Right atrium auricular region (tissue), 2 donors: ENCODE measurements at regions not wholly inside any gene's neighbourhood (a gene's known extent, or its start where the extent isn't known, plus 50 kb on each side); places are given as distances from the start of the nearest gene placed in this dataset.

ENCODE experiments used
- DNase-seq: peaks from one replicate; pipeline ENCODE4 v3.0.0-alpha.2; 2019; ENCODE audit warnings: low spot score
- H3K27ac ChIP-seq, 2 donors: fragments of 200-600 bp; sonication (generic); 1 replicate in 1 of 2; 2 replicates in 1 of 2; pipeline ENCODE4 v1.5.1; 2016 to 2019
- H3K27me3 ChIP-seq, 2 donors: fragments of 200-600 bp; sonication (generic); one replicate each; pipeline versions ENCODE4 v1.5.1 to v1.6.0; 2017 to 2019
- H3K36me3 ChIP-seq: fragments of 200-600 bp; sonication (generic); one replicate; pipeline ENCODE4 v1.5.1; 2016
- H3K4me1 ChIP-seq, 2 donors: fragments of 200-600 bp; sonication (generic); one replicate each; pipeline versions ENCODE4 v1.5.1 to v1.6.0; 2017 to 2019
- H3K4me3 ChIP-seq, 2 donors: fragments of 200-600 bp; sonication (generic); 1 replicate in 1 of 2; 2 replicates in 1 of 2; pipeline ENCODE4 v1.5.1; 2017 to 2019; ENCODE audit warnings: mild to moderate bottlenecking in 1 of 2, moderate library complexity in 1 of 2
- H3K9me3 ChIP-seq, 2 donors: fragments of 200-600 bp; sonication (generic); one replicate each; pipeline ENCODE4 v1.5.1; 2019
- TF ChIP-seq, protein P1 (sequence below), 2 donors: fragments of 200-600 bp; sonication (generic); IDR thresholded peaks; one replicate each; pipeline ENCODE4 v1.5.1; 2019; ENCODE audit warnings: antibody characterized with exemption in 2 of 2

- no peaks in the 10 kb centered on the region for H3K9me3 ChIP-seq
- H3K27me3 ChIP-seq = no peaks in the 10 kb centered on the region
- TF ChIP-seq, protein P1, sequence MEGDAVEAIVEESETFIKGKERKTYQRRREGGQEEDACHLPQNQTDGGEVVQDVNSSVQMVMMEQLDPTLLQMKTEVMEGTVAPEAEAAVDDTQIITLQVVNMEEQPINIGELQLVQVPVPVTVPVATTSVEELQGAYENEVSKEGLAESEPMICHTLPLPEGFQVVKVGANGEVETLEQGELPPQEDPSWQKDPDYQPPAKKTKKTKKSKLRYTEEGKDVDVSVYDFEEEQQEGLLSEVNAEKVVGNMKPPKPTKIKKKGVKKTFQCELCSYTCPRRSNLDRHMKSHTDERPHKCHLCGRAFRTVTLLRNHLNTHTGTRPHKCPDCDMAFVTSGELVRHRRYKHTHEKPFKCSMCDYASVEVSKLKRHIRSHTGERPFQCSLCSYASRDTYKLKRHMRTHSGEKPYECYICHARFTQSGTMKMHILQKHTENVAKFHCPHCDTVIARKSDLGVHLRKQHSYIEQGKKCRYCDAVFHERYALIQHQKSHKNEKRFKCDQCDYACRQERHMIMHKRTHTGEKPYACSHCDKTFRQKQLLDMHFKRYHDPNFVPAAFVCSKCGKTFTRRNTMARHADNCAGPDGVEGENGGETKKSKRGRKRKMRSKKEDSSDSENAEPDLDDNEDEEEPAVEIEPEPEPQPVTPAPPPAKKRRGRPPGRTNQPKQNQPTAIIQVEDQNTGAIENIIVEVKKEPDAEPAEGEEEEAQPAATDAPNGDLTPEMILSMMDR (IDR thresholded peaks at IDR 0.05) = no peak
- no peak overlapping the region for H3K4me3 ChIP-seq
- DNase-seq = no peak
- H3K27ac ChIP-seq = no peak overlapping the region
- no peaks in the 10 kb centered on the region for H3K4me1 ChIP-seq
- no peaks in the 10 kb centered on the region for H3K36me3 ChIP-seq
Observed at GRCh38 chr1:87560137-87560536, 231.5 kb downstream of the LMO4 start.

DNA sequence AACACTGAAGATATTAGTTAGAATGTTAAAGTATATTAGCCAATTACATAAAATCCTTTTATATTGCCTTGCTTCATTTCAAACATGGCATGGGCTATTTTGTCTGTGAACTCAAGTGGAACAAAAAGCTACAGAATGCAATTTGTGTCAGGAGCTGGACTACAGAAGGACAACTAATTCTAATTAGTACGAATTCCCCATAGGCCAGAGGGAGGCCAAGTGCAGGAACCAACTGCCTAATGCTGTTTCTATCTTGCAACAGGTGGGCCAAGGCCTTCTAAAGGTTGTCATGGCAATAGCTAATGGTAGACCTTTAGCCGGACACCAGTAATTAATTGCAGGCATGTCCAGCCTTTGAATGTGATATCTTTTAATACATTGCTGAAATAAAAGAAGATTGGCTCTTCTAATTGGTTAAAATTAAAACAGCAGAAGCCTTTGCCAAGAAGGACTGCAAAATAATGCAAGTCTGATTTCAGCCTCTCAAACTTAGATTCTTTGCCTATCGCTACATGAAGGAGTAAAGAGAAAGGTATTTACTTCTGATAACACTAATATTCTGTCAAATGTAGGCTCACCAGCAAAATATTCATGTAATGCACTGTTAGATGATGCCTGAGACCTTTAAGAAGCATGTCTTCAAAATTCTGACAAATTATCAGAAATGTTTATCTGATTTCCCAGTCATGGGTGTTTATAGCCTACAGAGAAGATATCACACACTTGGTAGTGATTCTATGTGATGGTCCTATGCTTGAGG is 232.1 kb downstream of the LMO4 start:
- Histone ChIP-seq H3K36me3 (no peaks in the 10 kb centered on the region), H3K9me3 (no peaks in the 10 kb centered on the region), H3K27ac (no peak overlapping the region), H3K4me1 (no peaks in the 10 kb centered on the region), H3K27me3 (no peaks in the 10 kb centered on the region), H3K4me3 (no peak overlapping the region)
- no peak for DNase-seq
- TF ChIP-seq, protein P1 (IDR thresholded peaks at IDR 0.05) = no peak

DNA sequence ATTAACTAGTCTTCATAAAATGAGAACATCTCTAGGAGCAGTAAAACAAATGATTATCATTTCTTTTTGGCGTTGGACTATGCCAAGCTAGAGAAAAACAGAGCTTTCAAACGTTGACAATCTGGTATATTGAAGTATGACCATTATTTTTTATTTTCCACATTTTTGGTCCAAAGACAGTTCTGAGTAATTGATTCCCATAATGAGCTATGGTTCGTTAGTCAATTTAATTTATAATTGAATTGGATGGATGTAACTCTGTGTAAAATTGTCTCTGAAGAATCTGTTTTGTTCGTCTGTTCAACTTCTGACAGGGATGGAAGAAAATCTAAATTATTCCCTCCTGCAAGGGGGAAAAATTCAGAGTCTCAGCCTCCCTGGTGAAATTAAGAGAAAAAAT is 234.5 kb downstream of the LMO4 start:
- TF ChIP-seq, protein P1 (IDR thresholded peaks at IDR 0.05) = no peak
- Histone ChIP-seq H3K27ac (no peak overlapping the region), H3K27me3 (no peaks in the 10 kb centered on the region), H3K4me1 (no peaks in the 10 kb centered on the region), H3K36me3 (no peaks in the 10 kb centered on the region), H3K9me3 (no peaks in the 10 kb centered on the region), H3K4me3 (no peak overlapping the region)
- no peak for DNase-seq

DNA sequence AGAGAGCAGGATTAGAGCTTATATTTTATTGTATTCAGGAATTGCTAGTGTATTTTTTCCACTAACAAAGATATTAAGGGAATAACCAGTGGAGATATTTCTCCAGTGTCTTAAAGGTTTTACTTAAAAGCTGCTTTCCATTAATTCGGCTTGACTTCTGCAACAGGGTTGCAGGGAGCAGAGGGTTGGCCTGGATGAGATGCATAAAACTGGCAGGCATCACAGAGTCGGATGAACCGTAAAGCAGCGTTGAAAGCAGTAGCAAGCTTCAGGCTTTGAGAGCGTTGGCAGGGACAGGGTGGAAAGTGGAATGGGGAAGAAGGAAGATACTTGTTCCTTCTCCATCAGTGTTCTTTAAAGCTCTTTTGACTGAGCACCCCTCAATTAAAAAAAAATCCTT is 237.2 kb downstream of the LMO4 start:
- no peak for DNase-seq
- TF ChIP-seq, protein P1 (IDR thresholded peaks at IDR 0.05) = no peak
- no peaks in the 10 kb centered on the region for H3K36me3 ChIP-seq

DNA sequence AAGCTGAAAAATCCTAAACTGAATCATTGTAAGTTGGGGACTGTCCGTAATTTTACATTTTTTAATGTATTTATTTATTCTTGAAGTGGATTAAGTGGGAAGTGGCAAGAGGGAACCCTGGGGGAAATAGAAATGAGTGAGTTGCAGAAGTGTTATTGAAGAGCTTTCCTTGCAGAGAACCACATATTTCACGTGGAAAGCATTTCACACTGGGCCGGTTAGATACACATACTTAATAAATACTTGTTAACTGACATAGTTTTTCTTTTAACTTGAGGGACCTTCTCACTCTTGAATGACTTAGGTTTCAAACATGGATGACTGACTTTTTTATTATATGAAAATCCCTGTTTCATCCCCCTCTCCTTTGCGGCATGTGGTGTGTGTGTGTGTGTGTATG is 239.3 kb downstream of the LMO4 start:
- H3K27me3 ChIP-seq = no peaks in the 10 kb centered on the region
- no peaks in the 10 kb centered on the region for H3K9me3 ChIP-seq
- no peak for DNase-seq
- no peak overlapping the region for H3K27ac ChIP-seq
- H3K36me3 ChIP-seq = no peaks in the 10 kb centered on the region
- TF ChIP-seq, protein P1 (IDR thresholded peaks at IDR 0.05) = no peak
- H3K4me3 ChIP-seq = no peak overlapping the region
- H3K4me1 ChIP-seq = no peaks in the 10 kb centered on the region

More for the DNA sequence above, 237.2 kb downstream of the LMO4 start:
- Histone ChIP-seq H3K9me3 (no peaks in the 10 kb centered on the region), H3K27ac (no peak overlapping the region), H3K27me3 (no peaks in the 10 kb centered on the region), H3K4me3 (no peak overlapping the region), H3K4me1 (no peaks in the 10 kb centered on the region)

GRCh38 chr1:87568911-87569310 is 240.2 kb downstream of the LMO4 start:
- H3K9me3 ChIP-seq = no peaks in the 10 kb centered on the region
- no peaks in the 10 kb centered on the region for H3K27me3 ChIP-seq
- H3K27ac ChIP-seq = no peak overlapping the region
- H3K36me3 ChIP-seq = no peaks in the 10 kb centered on the region
- TF ChIP-seq, protein P1 (IDR thresholded peaks at IDR 0.05) = no peak
- no peak overlapping the region for H3K4me3 ChIP-seq
- no peak for DNase-seq
- no peaks in the 10 kb centered on the region for H3K4me1 ChIP-seq
